DMS153 treated with DMSO at 0.1 percent for 48 hours (cell line): ENCODE measurements at regions not wholly inside any gene's neighbourhood (a gene's known extent, or its start where the extent isn't known, plus 50 kb on each side); places are given as distances from the start of the nearest gene placed in this dataset.
"Not testable (repeated sequence)": the region's sequence is repeated elsewhere in the genome, so short reads cannot be mapped to it uniquely, and the experiment has no call there.

Experiments
- DNase-seq: peaks from one replicate; lab custom pipeline; 2025; ENCODE audit not compliant: unreplicated experiment; lab: John Stamatoyannopoulos, UW

GRCh38 chr19:28608292-28608691, 604.7 kb downstream of the UQCRFS1 start:
- no peak for DNase-seq

GRCh38 chr19:28607066-28607583, 605.8 kb downstream of the UQCRFS1 start:
- DNase-seq: no peak

- DNase-seq: no peak
Observed at GRCh38 chr19:28606269-28607032, 606.5 kb downstream of the UQCRFS1 start.

- DNase-seq: no peak
Observed at GRCh38 chr19:28605501-28606268, 607.3 kb downstream of the UQCRFS1 start.

- no peak for DNase-seq
Observed at GRCh38 chr19:28603453-28603852, 609.5 kb downstream of the UQCRFS1 start.

GRCh38 chr19:28602675-28603298, 610.2 kb downstream of the UQCRFS1 start:
- DNase-seq: no peak

- DNase-seq: no peak
Observed at GRCh38 chr19:28601723-28602440, 611.1 kb downstream of the UQCRFS1 start.

GRCh38 chr19:28598861-28599260, 614.1 kb downstream of the UQCRFS1 start:
- no peak for DNase-seq

GRCh38 chr19:28596561-28597071, 616.3 kb downstream of the UQCRFS1 start:
- DNase-seq: no peak

GRCh38 chr19:28595722-28596480, 617.0 kb downstream of the UQCRFS1 start:
- DNase-seq: no peak

- DNase-seq: no peak
Observed at GRCh38 chr19:28594737-28595136, 618.2 kb downstream of the UQCRFS1 start.

- DNase-seq: not testable (repeated sequence)
Observed at GRCh38 chr19:28589991-28590411, 623.0 kb downstream of the UQCRFS1 start.

GRCh38 chr19:28586474-28586873, 626.5 kb downstream of the UQCRFS1 start:
- DNase-seq: no peak

GRCh38 chr19:28585796-28586195, 627.2 kb downstream of the UQCRFS1 start:
- no peak for DNase-seq

GRCh38 chr19:28583713-28584112, 629.2 kb downstream of the UQCRFS1 start:
- no peak for DNase-seq

GRCh38 chr19:28583242-28583641, 629.7 kb downstream of the UQCRFS1 start:
- DNase-seq: no peak

- DNase-seq: no peak
Observed at GRCh38 chr19:28582796-28583195, 630.2 kb downstream of the UQCRFS1 start.

- no peak for DNase-seq
Observed at GRCh38 chr19:28582344-28582743, 630.6 kb downstream of the UQCRFS1 start.

- DNase-seq: no peak
Observed at GRCh38 chr19:28581468-28581770, 631.5 kb downstream of the UQCRFS1 start.

GRCh38 chr19:28578786-28579505, 634.0 kb downstream of the UQCRFS1 start:
- DNase-seq: no peak
